ENCODE measurements at regions not wholly inside any gene's neighbourhood (a gene's known extent, or its start where the extent isn't known, plus 50 kb on each side); places are given as distances from the start of the nearest gene placed in this dataset.

GRCh38 chr4:152041295-152041694 lies 280.5 kb upstream of the GATB start:
- H3K4me2 ChIP-seq: no peak overlapping the region
- H4K20me1 ChIP-seq (ENCODE audit: low read depth): no peaks in the 10 kb centered on the region
- no peak overlapping the region for H3K27ac Mint-ChIP-seq
- no peaks in the 10 kb centered on the region for H3F3A ChIP-seq (ENCODE audit: low read depth)
- H3K4me1 Mint-ChIP-seq: peaks cover 8% of the 10 kb centered on the region
- H3K27me3 ChIP-seq: peaks cover 12% of the 10 kb centered on the region
- H3K9ac ChIP-seq: no peak overlapping the region
- H3K9me3 ChIP-seq (ENCODE audit: low read depth): no peaks in the 10 kb centered on the region
- no peaks in the 10 kb centered on the region for H3K36me3 Mint-ChIP-seq
- no peak overlapping the region for H3K27ac ChIP-seq
- no peak overlapping the region for H2AFZ ChIP-seq (replicated peaks)
- no peak overlapping the region for H3K4me3 Mint-ChIP-seq
- peaks cover 5% of the 10 kb centered on the region for H3K9me3 Mint-ChIP-seq
- no peaks in the 10 kb centered on the region for H3K36me3 ChIP-seq
- no peak for DNase-seq (ENCODE audit: low spot score)
- TF ChIP-seq CTCF (IDR thresholded peaks at IDR 0.05): no peak
- TF ChIP-seq EZH2 (IDR thresholded peaks at IDR 0.05): no peak
- no peak for TF ChIP-seq EZH2phosphoT487 (IDR thresholded peaks at IDR 0.05)
- H3K4me3 ChIP-seq: no peak overlapping the region
- peaks cover 3% of the 10 kb centered on the region for H3K4me1 ChIP-seq
- no peaks in the 10 kb centered on the region for H3K79me2 ChIP-seq (ENCODE audit: low read depth)
- peaks cover 9% of the 10 kb centered on the region for H3K27me3 Mint-ChIP-seq (ENCODE audit: insufficient read depth, low read depth)

- no peak for DNase-seq (ENCODE audit: low spot score)
- Mint-ChIP-seq H3K4me3 (no peak overlapping the region), H3K4me1 (no peaks in the 10 kb centered on the region), H3K27me3 (ENCODE audit: insufficient read depth, low read depth) (peaks cover 8% of the 10 kb centered on the region), H3K27ac (no peak overlapping the region), H3K9me3 (peaks cover 5% of the 10 kb centered on the region), H3K36me3 (no peaks in the 10 kb centered on the region)
- no peaks in the 10 kb centered on the region for H3K36me3 ChIP-seq
- H4K20me1 ChIP-seq (ENCODE audit: low read depth): no peaks in the 10 kb centered on the region
- H2AFZ ChIP-seq (replicated peaks): no peak overlapping the region
- H3K9me3 ChIP-seq (ENCODE audit: low read depth): no peaks in the 10 kb centered on the region
- H3F3A ChIP-seq (ENCODE audit: low read depth): no peaks in the 10 kb centered on the region
- no peak for TF ChIP-seq EZH2phosphoT487 (IDR thresholded peaks at IDR 0.05)
- TF ChIP-seq CTCF (IDR thresholded peaks at IDR 0.05): no peak
- no peak for TF ChIP-seq EZH2 (IDR thresholded peaks at IDR 0.05)
- H3K9ac ChIP-seq: no peak overlapping the region
- H3K27me3 ChIP-seq: peaks cover 2% of the 10 kb centered on the region
- no peak overlapping the region for H3K4me2 ChIP-seq
- H3K4me3 ChIP-seq: no peak overlapping the region
- H3K4me1 ChIP-seq: no peaks in the 10 kb centered on the region
- H3K79me2 ChIP-seq (ENCODE audit: low read depth): no peaks in the 10 kb centered on the region
- no peak overlapping the region for H3K27ac ChIP-seq
Measured at GRCh38 chr4:152039691-152040090, 278.9 kb upstream of the GATB start.

GRCh38 chr4:152039023-152039481 lies 278.2 kb upstream of the GATB start:
- H3K27ac ChIP-seq: no peak overlapping the region
- H2AFZ ChIP-seq (replicated peaks): no peak overlapping the region
- no peaks in the 10 kb centered on the region for H4K20me1 ChIP-seq (ENCODE audit: low read depth)
- no peak overlapping the region for H3K4me2 ChIP-seq
- no peaks in the 10 kb centered on the region for H3K36me3 ChIP-seq
- H3K27me3 Mint-ChIP-seq (ENCODE audit: insufficient read depth, low read depth): peaks cover 8% of the 10 kb centered on the region
- H3K79me2 ChIP-seq (ENCODE audit: low read depth): no peaks in the 10 kb centered on the region
- no peaks in the 10 kb centered on the region for H3K36me3 Mint-ChIP-seq
- H3F3A ChIP-seq (ENCODE audit: low read depth): no peaks in the 10 kb centered on the region
- no peak for DNase-seq (ENCODE audit: low spot score)
- TF ChIP-seq EZH2phosphoT487 (IDR thresholded peaks at IDR 0.05) (no peak), CTCF (IDR thresholded peaks at IDR 0.05) (no peak), EZH2 (IDR thresholded peaks at IDR 0.05) (no peak)
- no peaks in the 10 kb centered on the region for H3K4me1 Mint-ChIP-seq
- H3K4me3 Mint-ChIP-seq: no peak overlapping the region
- no peaks in the 10 kb centered on the region for H3K4me1 ChIP-seq
- H3K9me3 Mint-ChIP-seq: peaks cover 5% of the 10 kb centered on the region
- H3K27ac Mint-ChIP-seq: no peak overlapping the region
- H3K27me3 ChIP-seq: no peaks in the 10 kb centered on the region
- no peak overlapping the region for H3K4me3 ChIP-seq
- H3K9ac ChIP-seq: no peak overlapping the region
- no peaks in the 10 kb centered on the region for H3K9me3 ChIP-seq (ENCODE audit: low read depth)
